ENCODE measurements at regions not wholly inside any gene's neighbourhood (a gene's known extent, or its start where the extent isn't known, plus 50 kb on each side); places are given as distances from the start of the nearest gene placed in this dataset.

GRCh38 chr3:42037318-42037945 lies 53.7 kb upstream of the TRAK1 start:
- no peak for DNase-seq (ENCODE audit: low read depth)

- DNase-seq (ENCODE audit: low read depth) = peak; percentile 94
Measured at GRCh38 chr3:42036483-42036823, 54.7 kb upstream of the TRAK1 start.

- DNase-seq (ENCODE audit: low read depth) = no peak
Measured at GRCh38 chr3:42035816-42036482, 55.2 kb upstream of the TRAK1 start.

- no peak for DNase-seq (ENCODE audit: low read depth)
Measured at GRCh38 chr3:42035007-42035406, 56.1 kb upstream of the TRAK1 start.

- no peak for DNase-seq (ENCODE audit: low read depth)
Measured at GRCh38 chr3:42033741-42034140, 57.4 kb upstream of the TRAK1 start.

- peak; percentile 99 for DNase-seq (ENCODE audit: low read depth)
Measured at GRCh38 chr3:42032693-42033349, 58.3 kb upstream of the TRAK1 start.

- no peak for DNase-seq (ENCODE audit: low read depth)
Measured at GRCh38 chr3:42031808-42032480, 59.2 kb upstream of the TRAK1 start.

GRCh38 chr3:42028474-42028873 lies 62.7 kb upstream of the TRAK1 start:
- no peak for DNase-seq (ENCODE audit: low read depth)

DNA sequence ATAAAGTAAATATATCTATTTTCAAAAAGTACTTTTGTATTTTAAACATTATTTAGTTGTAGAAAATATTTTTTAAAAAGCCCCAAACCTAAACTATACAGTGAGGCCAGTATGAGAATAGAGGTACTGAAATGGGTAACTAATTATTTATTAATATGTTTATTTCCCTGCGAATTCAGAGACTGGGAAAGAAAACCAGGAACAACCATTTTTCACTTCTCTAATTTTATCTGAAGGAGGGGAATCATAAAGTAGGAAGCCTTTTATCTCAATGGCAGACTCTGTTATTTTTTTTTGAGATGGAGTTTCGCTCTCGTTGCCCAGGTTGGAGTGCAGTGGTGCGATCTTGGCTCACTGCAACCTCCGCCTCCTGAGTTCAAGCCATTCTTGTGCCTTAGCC lies 63.6 kb upstream of the TRAK1 start:
- DNase-seq (ENCODE audit: low read depth) = no peak

DNA sequence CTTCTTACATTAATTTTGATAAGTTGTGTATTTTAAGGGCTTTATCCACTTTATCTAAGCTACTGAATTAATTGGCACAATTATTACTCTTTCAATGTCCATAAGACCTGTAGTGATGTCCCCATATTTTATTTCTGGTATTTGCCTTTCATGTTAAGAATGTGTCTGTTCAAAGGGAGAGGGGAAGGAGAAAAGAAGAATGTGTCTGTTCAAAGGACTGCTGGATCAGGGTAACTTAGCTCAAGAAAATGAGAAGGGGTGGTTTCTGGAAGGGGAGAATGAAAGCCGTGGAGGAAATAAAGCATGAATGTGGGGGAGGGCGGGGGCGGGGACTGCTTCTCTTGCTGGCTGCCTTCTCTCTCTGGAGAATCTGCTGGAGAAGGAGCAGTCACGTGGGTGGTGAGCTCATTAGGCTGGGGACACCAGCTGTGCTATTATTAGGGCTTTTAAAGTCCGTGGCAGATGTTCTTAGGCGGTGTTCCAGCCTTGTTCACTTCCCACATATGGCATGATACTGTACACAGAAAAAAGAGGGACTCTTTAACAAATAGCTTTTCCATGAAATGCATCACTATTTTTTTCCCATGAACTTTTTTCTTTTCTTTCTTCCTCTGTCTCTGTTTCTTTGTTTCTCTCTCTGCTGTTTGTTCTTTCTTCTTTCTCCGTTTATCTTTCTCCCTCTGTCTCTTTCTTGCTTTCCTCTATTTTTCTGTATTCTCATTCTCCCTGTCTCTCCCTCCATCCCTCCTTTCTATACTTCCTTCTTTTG lies 63.7 kb upstream of the ULK4 start:
- peak; percentile 89 for DNase-seq (ENCODE audit: low read depth)

GRCh38 chr3:42024591-42025351 lies 62.9 kb upstream of the ULK4 start:
- DNase-seq (ENCODE audit: low read depth) = no peak

GRCh38 chr3:42023380-42023779 lies 61.5 kb upstream of the ULK4 start:
- DNase-seq (ENCODE audit: low read depth) = no peak

GRCh38 chr3:42022355-42022754 lies 60.5 kb upstream of the ULK4 start:
- DNase-seq (ENCODE audit: low read depth) = no peak

- DNase-seq (ENCODE audit: low read depth) = peak; percentile 55
Measured at GRCh38 chr3:42020684-42021307, 58.9 kb upstream of the ULK4 start.

- DNase-seq (ENCODE audit: low read depth) = no peak
Measured at GRCh38 chr3:42019953-42020260, 58.0 kb upstream of the ULK4 start.

DNA sequence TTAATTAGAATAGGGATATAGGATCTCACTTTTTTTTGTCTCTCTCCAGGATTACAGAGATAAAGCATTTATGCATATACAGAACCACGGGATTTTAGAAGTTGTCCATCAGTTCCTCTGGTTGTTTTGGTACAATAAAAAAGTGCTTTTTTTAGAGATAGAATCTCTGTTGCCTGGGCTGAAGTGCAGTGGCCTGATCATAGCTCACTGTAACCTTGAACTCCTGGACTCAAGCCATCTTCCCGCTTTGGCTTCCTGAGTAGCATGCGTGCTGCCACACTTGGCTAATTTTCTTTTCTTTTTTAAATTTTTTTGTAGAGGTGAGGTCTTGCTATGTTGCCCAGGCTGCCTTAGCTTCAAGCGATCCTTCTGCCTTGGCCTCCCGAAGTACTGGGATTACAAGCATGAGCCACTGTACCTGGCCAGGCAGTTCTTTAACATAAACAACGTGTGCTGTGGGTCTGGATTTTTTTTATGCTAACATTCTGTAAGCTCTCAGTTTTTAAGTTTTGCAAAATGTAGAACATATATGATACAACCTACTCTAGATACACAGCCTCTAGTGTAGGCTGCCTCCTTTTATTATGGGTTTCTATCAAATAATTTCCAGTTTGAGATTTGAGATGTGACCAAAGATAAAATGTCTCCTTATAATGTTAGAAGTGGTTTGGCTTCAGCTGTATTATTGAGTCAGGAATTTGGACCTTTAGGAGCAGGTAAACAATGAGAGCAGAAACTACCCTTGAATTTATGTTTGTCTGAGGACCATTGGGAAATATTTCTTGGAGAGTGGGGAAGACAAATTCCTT lies 57.4 kb upstream of the ULK4 start:
- no peak for DNase-seq (ENCODE audit: low read depth)

DNA sequence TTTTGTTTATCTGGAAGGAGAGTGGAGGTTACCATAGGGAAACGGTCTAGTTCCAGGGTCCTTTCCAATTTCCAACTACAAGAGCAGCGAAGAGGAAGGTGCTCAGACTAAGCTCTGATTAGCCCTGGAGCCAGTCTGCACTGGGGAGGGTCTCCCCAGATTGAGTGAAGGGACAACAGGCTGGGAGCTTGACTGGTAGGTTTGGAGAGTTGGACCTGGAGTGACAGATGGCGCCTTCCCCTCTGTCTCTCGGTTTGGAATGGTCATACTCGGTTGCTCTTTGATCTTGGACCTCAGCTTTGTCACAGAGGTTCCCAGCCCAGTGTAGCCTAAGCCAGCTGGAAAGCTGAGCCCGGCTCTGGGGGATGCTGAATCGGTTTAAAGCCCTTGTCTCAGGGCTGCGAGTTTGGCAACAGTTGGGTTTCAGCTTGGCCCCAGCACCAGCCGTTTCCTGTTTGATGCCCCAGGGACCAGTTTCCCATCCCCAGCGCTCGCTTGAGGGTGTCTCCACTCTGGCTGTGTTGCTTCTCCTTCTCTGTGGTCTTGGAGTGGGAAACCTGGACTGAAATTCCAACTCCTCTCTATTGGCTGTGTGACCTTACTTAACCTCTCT lies 53.1 kb upstream of the ULK4 start:
- no peak for DNase-seq (ENCODE audit: low read depth)

- no peak for DNase-seq (ENCODE audit: low read depth)
Measured at GRCh38 chr3:42014458-42014920, 52.6 kb upstream of the ULK4 start.

DNA sequence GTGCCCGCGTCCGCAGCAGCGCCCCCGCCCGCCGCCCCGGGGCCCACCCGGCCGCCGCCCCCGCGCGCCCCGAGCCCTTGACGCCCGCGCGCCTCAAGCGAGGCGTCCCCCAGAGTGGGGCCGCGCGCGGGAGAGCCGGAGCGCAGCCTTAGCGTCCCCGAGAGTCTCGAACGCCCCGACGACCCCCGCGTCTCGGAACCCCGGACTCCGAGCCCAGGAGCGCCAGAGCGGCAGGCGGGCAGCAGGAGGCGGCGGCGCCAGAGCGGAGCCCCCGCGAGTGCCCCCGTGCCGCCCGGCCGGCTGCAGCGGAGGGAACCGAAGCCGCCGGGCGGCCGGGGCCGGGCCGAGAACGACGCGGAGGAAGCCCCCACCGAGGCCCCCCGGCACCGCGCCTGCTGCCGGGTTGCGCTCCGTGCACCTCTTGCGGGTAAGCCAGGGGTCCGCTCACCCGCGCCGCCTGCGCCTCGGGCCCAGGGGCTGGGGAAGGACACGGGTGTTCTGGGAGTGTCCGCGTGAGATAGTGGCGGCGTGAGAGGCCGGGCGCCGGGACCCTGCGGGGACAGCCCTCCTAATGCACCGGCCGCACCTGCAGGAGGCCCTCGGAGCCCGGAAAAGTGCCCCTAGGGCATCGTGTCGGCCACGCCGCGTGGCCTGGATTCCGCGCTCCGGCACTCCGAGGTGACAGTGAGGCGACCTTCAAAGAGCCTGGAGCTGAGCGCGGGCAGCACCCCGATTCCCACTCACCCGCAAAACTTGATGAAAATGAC lies 52.0 kb upstream of the ULK4 start:
- DNase-seq (ENCODE audit: low read depth) = no peak

Measured in GM04503 (cell line).